Psoas muscle (tissue), 7 donors: ENCODE measurements at regions not wholly inside any gene's neighbourhood (a gene's known extent, or its start where the extent isn't known, plus 50 kb on each side); places are given as distances from the start of the nearest gene placed in this dataset.

ENCODE experiments used
- ATAC-seq, 4 donors: fragments of 200-7000 bp; cut with Tn5 transposase; one replicate each; pipeline ENCODE4 v1.9.1; 2020; ENCODE audit warnings: moderate library complexity in 3 of 4, mild to moderate bottlenecking in 2 of 4
- DNase-seq, 2 donors: peaks; one replicate each; pipeline ENCODE4 v3.0.0-alpha.2; 2020
- H3K27ac ChIP-seq: fragments of 200-600 bp; one replicate; pipeline ENCODE4 v1.8.0; 2022
- H3K27me3 ChIP-seq, 3 donors: fragments of 200-600 bp in 1 of 3; one replicate each; pipeline versions ENCODE4 v1.6.1 to v1.8.0; 2013 to 2022; ENCODE audit warnings: low read length in 2 of 3, mild to moderate bottlenecking in 2 of 3, moderate library complexity in 1 of 3; ENCODE audit not compliant: insufficient read depth in 3 of 3
- H3K36me3 ChIP-seq, 2 donors: fragments of 200-600 bp in 1 of 2; one replicate each; pipeline versions ENCODE4 v1.6.1 to v1.8.0; 2013 to 2022; ENCODE audit warnings: low read depth in 1 of 2, mild to moderate bottlenecking in 1 of 2, moderate library complexity in 1 of 2; ENCODE audit not compliant: insufficient read depth in 1 of 2
- H3K4me1 ChIP-seq: fragments of 200-600 bp; one replicate; pipeline ENCODE4 v1.8.0; 2022
- H3K4me3 ChIP-seq: fragments of 200-600 bp; one replicate; pipeline ENCODE4 v1.8.0; 2022; ENCODE audit warnings: mild to moderate bottlenecking
- H3K9me3 ChIP-seq: fragments of 200-600 bp; one replicate; pipeline ENCODE4 v1.8.0; 2022
- CTCF ChIP-seq: fragments of 200-600 bp; IDR thresholded peaks from one replicate; pipeline ENCODE4 v1.8.0; 2022; ENCODE audit warnings: antibody characterized with exemption
- WGBS, 3 donors: extraction: QIAGEN DNeasy Blood & Tissue Kit; methylation state at CpG; one replicate each; pipeline versions ENCODE4 v1.1.6 to v1.1.7; 2013; 5-methylcytosine and 5-hydroxymethylcytosine counted together
- intact Hi-C, 2 donors: fragments of 100-400 bp; cut with DNase I; formaldehyde crosslinking; loops; one replicate each; pipeline versions ENCODE4 v1.11.0 to v1.14.2; 2022
- donor health status: healthy with polysubstance abuse.
- donor health status: DM: no; HTN: no; CAD: no; lungs with moderate emphysema.
- donor health status: Bipolar disorder and iron deficiency.
- donor health status: healthy.
- donor health status: DM: yes; HTN: yes; CAD: no.
- donor health status: DM: no; HTN: no; CAD: no.
- donor health status: DM: yes; HTN: yes; CAD: no.

DNA sequence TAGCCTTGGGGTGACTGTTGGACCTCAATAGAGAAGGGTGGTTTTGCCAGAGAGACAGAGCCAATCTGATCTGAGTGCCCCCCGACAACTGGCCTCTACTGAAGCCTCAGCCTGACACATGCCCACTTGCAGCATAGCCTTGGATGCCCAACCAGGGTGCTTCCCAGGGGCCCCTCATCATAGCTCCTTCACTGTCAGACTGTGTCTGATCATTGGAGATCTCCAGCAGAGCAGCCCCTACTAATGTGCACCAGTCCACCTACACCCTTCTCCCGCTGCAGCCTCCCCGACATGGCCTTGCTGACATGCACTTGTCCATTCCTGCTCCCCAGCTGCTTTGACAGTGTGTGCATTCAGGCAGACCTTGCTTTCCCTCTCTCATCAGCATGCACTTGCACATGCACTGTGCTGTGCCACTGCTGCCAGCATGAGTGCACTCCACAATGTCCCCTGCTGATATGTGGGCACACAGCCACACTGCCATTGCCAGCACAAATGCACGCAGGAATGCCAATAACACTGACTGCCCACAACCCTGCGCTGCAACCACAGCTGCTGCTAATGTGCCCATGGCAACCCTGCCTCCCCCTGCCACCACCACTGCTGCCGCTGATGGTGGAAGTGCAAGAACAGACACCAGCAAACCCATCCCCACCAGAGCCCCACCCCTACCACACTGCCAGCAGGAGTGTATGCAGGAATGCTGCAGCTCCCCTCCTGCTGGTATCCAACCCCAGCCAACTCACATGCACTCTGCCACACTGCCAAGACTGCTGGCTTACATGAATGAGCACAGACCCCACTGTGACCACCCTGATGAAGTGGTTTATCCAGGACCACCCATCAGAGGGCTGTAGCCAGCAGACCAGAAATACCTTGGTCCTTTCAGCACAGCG lies 68.1 kb upstream of the ZMAT1 start:
- Histone ChIP-seq H3K36me3 (no peaks in the 10 kb centered on the region), H3K27ac (no peak overlapping the region), H3K27me3 (peaks cover 0 to 3% (median 0%) of the 10 kb centered on the region in 3 donors), H3K4me3 (no peak overlapping the region), H3K4me1 (no peaks in the 10 kb centered on the region), H3K9me3 (no peaks in the 10 kb centered on the region)
- no peak for TF ChIP-seq CTCF
- DNase-seq = no peak
- WGBS, 3 donors = 61 to 76% (median 64%) methylated on average over 6 to 7 of the region's 7 CpGs
- intact Hi-C loops = no loop called here
- no peak for ATAC-seq

GRCh38 chrX:101993335-101993734 lies 61.5 kb upstream of the ZMAT1 start:
- TF ChIP-seq CTCF = no peak
- Histone ChIP-seq H3K27me3 (peaks cover 0 to 5% (median 0%) of the 10 kb centered on the region in 3 donors), H3K4me3 (no peak overlapping the region), H3K36me3 (no peaks in the 10 kb centered on the region), H3K9me3 (no peaks in the 10 kb centered on the region), H3K4me1 (no peaks in the 10 kb centered on the region), H3K27ac (no peak overlapping the region)
- no peak for ATAC-seq
- 65 to 87% (median 76%) methylated on average over 2 of the region's 2 CpGs for WGBS, 3 donors
- DNase-seq = no peak
- intact Hi-C loops = loop anchor here in 1 of 2 donors (1.0 kb wide), 1 partner anchor 8 kb away; no protein-coding TSS in a partner anchor

DNA sequence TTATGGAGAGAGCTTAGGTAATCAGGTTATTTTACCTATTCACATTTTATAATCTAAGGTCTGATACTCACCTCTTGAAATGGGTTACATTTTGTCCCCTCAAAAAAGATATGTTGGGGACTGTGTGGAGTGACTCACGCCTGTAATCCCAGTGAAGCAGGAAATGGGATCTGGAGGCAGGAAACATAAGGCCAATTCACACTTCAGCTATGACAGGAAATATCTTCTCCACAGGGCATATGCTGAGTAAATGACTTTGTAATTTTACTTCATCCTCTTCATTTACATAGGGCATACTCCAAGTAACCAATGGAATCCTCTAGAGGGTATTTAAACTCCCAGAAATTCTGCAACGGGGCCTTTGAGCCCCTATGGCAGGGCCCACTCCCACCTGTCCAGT lies 54.8 kb upstream of the ZMAT1 start:
- no peak for TF ChIP-seq CTCF
- ATAC-seq (no peak), DNase-seq (no peak)
- no peaks in the 10 kb centered on the region for H3K4me1 ChIP-seq
- WGBS, 3 donors = 37 to 49% (median 45%) methylated on average over 2 of the region's 2 CpGs
- H3K27ac ChIP-seq = no peak overlapping the region
- H3K36me3 ChIP-seq = no peaks in the 10 kb centered on the region
- no peaks in the 10 kb centered on the region for H3K27me3 ChIP-seq
- H3K4me3 ChIP-seq = no peak overlapping the region
- intact Hi-C loops = no loop called here
- no peaks in the 10 kb centered on the region for H3K9me3 ChIP-seq
